HG03045 (cell line): ENCODE measurements at regions not wholly inside any gene's neighbourhood (a gene's known extent, or its start where the extent isn't known, plus 50 kb on each side); places are given as distances from the start of the nearest gene placed in this dataset.
"Not testable (repeated sequence)": the region's sequence is repeated elsewhere in the genome, so short reads cannot be mapped to it uniquely, and the experiment has no call there.

ENCODE experiments used
- ATAC-seq: cut with Tn5 transposase; IDR thresholded peaks from one replicate; pipeline ENCODE4 v1.9.1; 2021; ENCODE audit warnings: mild to moderate bottlenecking, moderate library complexity; ENCODE audit not compliant: unreplicated experiment

DNA sequence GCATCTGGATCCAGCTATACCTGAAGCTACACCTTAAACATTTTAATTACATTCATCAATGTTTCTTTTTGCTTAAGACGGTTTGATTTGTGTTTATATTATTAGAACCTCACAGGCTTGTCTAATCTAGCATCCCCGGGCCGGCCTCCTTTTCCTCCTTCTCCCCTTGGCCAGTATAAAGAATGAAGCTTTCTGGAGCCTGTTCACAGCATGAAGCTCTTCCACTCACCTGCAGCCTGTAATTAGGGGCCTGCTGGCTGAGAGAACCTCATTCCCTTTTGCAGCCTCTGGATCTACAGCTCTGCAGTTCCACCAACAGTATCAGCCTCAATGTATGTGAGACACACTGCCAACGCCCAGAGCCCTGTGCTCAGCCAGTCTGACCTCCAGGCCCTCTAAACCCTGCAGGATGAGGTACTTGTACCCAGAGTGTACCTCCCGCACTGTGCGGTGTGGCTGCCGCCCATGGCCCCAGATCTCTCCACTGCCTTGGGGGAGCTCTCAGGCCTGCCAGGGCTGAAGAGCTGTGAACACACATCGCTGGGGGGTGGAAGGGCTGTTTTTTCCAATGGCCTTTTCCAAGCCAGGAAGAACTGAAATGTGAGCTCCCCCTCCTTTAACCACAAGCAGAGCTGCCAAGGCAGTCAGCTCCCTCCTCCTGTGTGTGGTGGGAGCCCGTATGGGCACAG, 114.7 kb upstream of the ALDH1A3 start:
- no peak for ATAC-seq

DNA sequence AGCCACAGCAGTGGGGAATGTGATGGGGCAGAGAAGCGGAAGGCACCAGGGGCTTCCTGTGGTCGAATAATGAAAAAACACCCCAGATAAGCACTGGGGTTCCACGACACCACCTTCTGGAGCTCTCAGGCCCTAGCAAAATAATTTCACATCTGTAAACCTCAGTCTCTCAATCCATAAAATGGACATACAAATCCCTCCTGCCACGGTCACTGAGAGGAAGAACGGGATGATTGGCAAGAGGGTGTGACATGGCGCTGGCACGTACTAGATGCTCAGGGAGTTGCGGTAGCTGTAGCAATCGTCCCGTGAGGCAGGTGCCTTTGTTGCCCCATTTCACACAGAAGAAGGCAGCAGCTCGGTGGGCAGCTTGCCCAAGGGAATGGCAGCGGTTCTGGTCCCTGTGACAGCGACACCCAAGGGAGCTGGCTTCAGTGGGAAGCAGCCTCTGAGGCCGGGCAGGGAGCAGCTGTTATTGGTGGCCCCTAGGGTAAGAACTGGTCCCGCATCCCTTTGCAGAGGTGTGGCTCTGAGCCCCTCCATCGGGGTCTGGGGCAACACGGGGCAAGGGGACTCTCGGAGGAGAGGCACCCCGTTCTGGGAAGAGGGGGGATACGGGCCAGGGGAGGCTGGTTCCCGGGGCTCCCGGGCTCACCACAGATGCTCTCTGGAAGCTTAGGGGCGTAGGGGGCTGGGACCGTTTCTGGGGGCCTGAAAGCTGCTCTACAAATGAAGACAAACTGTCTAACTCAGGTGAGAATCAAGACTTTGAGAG, 114.0 kb upstream of the ALDH1A3 start:
- no peak for ATAC-seq

DNA sequence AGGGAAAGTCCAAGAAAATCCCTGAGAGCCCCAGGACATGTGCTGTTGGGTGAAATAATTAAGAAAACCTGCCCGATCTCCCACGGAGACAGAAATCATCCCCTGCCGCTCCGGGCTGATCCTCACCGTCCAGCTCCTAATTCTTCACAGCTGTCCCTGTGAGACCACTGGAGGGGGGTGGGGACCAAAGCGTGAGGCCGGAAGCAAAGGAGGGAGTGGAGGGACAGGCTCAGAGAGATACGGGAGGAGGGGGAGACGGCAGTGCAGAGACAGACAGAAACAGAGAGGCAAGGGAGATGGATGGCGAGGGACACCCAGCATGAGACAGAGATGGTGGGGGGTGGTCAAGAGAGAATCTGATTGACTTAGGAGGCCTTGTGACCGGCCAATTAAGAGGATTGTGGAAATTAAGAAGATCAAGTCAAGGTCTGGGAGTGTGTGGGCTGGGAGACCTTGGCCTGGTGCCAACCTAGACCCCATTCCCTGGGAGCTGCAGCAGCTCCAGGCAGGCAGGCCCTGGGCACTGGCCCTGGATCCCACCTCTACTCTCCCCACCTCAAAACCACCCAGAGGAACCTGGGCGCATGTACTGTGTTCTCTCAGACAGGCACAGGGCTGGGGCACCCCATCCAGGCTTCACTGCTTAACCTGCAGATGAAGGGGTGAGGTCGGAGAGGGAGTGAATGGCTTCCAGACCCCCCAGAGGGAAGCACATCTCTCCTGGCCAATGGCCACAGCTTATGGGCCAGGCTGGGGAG, 113.2 kb upstream of the ALDH1A3 start:
- ATAC-seq, result no peak

DNA sequence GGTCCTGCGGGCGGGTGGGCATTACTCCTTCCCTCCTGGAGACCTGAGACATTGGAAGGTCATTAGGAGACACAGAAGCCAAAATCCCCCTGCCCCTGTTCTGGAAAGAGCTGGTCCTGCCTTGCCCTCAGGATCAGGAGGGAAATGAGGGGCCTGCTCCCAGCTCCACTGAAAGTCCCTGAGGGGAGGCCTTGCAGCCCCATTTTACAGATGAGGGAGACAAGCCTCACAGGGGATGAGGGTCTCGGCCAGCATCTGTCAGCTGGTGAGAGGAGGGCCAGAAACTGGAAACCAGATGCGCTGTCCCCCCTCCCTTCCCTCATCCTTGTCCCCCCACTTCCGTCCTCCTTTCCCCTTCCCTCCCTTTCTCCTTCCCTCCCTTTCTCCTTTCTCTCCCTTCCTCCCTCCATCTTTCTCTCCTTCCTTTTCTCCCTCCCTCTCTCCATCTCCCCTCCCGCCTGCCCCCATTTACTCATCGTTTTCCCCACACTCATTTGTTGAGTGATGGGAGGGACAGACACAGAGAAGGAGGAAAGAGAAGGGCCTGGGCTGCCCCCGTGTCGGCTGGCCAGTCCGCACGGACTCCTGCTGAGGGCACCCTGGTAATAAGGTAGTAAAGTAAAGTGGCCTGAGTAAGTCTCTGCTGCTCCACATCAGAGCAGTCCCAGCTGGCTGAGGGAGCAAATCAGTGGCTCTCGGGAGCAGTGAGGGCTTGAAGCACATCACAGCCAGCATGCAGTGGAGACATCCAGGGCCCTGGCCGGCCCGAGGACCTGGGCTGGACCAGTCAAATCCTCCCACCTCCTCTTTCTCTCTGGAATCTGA, 112.4 kb upstream of the ALDH1A3 start:
- no peak for ATAC-seq

DNA sequence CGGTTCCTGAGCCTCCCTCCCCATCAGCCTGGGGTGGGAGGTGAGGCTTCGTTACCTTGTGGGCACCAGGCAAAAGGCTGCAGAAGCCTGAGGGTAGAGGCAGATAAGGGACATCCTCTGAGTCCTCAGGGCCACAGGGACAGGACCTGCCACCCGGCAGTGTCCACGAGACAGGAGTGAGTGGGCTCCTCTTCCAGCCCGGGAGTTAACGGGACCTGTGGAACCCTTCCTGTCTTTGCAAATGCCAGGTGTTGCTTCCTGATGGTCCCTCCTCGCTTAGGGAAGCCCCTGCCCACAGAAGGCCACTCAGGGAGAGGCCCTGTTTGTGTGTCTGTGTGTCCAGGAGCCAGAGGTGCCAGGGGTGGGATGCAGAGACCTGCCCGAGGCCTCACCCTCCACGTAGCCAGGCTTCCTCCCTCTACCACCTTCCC, 111.1 kb upstream of the ALDH1A3 start:
- no peak for ATAC-seq

DNA sequence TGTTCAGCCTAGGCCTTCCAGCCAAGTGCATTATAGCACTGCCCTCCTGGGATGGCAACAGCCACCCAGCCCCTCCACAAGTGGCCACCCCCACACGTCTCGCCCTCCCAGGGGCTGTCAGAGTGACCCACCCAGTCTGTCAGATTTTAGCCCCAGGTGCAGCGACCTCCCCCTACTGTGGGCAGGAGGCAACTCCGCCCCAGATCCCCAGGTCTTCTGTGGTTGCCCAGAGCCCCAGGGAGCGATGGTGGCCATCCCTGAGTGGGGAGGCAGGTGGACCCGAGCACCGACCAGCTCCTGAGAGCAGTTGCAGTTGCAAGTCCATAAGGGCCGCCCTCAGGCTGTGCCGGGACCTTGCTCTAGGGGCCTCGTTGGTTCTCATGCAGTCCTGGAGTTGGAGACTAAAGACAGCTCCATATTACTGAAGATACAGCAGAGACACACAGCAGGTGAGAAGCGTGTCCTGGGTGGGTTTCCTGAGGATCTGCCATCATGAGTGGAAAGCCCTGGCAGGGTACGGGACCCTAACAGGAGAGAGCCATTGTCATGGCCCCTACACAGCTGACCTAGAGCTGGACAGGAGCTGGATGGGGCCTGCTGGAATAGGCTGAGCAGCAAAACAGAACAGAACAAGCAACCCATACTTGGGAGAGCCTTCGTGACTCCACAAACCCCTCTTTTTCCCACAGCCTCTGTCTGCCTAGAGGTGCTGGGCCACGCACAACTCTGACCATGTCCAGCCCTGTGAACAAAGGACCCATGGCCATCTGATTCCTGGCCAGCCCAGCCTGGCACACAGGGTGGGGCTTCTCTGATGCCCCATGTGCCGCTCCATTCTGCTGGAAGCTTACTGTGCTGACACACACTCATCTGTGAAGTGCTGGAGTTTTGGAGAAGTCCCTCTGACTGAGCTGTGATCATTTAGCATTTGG, 110.3 kb upstream of the ALDH1A3 start:
- no peak for ATAC-seq

DNA sequence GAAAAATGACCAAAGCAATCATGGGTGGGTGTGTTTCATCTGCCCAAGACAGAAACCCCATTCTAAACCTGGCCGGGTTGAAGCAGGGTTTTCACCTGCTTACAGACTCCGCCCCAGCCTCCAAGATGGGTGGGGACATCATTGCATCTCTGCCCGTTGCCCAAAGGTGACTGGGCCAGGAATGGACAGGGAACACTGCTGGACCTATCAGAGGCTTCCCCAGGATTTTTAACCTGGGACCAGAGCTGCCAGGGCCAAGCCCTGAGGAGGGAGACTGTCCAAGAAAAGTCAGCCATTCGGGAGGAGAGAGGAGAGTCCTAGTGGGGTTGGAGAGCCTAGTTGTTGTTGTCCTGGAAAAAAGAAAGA, 109.7 kb upstream of the ALDH1A3 start:
- no peak for ATAC-seq

DNA sequence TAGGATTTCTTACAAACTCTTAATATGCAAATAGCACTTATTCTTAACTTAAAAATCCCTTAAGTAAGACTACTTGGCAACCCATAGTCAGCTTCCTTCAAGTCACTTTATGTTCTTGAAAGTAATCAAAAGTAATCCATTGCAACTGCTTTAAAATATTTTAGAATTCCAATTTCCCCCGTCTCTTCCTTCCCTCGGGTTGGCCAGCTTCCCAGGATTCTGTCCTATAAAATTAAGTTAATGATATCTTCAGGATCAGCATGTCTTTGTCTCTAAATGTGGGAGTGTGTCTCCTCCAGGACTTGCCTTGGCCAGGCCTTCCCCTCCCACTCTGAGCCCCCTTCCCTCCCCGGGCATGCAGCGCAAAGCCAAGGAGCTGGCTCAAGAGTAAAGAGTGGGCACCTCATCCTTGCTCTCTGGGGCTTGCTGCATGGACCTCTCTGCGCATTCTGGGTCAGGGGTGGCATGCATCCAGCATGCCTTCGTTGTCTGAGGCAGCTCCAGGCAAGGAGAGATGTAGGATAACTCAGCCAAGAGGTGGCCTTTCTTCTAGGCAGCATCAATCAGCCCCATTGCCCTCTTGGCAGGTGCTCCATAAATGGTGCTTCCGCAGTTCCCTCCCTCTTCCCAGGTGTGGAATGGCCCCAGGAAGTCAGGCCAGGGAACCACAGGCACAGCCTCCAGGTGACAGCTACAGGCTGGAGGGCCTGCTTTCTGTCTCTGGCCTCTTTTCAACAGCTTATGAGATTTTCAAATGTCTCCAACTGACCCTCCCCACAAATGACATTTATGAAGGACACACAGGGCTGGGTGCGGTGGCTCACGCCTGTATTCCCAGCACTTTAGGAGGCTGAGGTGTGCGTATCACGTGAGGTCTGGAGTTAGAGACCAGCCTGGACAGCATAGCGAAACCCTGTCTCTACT, 108.7 kb upstream of the ALDH1A3 start:
- no peak for ATAC-seq

DNA sequence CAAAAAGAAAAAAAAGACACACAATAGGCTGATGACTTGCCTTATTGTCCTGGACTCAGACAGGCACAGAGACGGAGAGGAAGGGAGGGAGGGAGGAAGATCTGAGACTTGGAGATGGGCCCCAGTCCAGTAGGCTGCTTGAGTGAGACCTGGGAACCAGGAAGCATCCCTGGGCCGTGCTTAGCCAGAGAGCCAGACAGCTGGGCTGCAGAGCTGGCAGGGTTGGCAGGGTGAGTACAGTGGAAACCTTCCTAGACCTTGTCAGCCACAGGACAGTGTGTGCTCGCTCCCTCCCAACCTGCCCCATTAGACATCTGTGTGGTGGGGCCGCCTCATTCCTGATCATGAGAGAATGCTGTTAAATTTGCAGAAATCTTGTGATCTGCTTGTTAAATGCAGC, 107.9 kb upstream of the ALDH1A3 start:
- no peak for ATAC-seq

DNA sequence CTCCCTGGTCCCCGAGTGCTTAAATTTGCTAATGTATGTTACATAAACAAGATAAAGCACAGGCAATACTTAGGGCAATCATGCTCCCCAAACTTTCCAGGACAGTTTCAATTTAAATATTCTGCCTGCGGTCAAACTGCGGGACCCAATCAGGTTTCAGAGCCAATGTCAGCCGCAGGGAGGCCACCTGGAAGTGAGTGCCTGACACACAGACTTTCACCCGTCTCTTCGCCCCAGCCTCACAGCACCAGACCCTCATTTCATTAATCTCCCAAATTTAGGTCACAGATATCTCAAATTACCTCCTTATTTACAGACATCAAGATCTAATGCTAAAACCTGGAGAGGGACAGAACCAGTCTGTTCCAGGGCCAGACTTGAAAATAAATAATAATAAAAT, 107.2 kb upstream of the ALDH1A3 start:
- no peak for ATAC-seq

DNA sequence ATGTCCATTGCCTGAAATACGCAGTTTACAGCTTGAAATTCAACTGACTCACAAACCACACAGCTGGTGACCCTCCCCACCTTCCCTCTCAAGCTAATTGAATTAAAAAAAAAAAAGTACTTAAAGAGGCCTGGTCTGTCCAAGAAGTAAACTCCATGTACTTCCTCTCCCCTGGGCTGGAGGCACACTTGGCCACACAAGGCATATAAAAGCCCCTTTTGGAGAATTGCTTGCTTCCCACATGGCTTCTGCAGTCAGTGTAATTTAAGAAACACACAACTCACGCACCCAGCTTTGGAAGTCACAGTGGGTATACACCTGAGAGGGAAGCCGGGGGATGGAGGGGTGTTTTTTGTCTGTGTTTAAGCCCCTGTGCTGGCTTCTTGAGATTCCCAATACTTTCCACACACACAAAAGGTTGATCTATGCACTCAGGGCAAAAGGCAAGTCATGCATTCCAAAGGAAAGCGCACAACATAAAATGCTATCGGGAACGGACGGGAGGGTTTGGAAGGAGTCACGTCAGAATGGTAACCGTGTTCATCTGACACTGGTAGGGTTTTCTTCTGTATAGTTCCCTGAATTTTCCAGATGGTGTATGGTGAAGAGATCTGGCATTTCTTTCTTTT, 106.6 kb upstream of the ALDH1A3 start:
- ATAC-seq, result no peak

DNA sequence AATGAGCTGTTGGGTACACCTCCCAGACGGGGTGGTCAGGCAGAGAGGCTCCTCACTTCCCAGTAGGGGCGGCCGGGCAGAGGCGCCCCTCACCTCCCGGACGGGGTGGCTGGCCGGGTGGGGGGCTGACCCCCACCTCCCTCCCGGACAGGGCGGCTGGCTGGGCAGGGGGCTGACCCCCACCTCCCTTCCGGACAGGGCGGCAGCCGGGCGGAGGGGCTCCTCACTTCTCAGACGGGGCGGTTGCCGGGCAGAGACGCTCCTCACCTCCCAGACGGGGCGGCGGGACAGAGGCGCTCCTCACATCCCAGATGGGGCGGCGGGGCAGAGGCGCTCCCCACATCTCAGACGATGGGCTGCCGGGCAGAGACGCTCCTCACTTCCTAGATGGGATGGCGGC, 105.6 kb upstream of the ALDH1A3 start:
- not testable (repeated sequence) for ATAC-seq

DNA sequence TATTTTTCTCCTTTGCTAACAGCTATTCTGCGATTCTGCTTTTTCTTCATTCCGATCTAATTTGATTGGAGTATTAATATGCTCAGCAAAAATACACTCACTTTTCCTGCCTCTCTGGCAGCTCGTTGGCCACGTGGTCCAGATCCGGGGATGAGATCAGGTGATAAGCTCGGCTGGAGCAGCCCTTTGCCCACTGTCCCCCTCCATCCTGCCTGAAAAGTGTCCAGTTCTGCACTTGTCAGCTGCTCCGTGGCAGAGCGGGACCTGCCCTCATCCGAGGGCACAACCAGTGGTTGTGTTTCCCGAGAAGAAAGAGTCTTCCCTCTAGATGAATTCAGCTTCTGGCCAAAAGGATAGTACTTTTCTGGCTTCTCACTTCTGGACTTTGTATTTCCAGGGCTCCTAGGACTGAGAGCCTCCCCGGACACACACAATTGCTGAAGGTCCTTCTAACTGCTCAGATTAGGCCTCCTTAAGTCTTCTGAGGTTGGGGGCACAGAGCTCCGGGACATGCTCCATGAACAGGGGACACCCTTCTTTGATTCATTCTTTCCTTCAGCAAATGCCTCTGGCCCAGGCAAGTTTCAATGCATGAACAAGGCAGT, 103.9 kb upstream of the ALDH1A3 start:
- no peak for ATAC-seq

DNA sequence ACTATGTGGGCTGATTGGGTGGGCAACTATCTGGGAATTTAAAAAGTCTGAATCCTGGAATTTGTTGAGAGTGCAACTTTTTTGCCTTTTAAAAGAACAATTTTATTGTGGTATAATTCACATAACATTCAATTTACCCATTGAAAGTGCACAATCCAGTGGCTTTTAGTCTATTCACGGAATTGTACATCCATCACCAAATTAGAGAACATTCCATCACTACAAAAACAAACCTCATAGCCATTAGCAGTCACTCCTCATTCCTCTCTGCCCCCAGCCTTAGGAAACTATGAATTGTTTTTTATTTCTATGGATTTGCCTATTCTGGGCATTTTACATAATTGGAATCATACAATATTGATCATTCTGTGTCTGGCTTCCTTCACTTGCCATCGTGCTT, 101.8 kb upstream of the ALDH1A3 start:
- ATAC-seq, result no peak

DNA sequence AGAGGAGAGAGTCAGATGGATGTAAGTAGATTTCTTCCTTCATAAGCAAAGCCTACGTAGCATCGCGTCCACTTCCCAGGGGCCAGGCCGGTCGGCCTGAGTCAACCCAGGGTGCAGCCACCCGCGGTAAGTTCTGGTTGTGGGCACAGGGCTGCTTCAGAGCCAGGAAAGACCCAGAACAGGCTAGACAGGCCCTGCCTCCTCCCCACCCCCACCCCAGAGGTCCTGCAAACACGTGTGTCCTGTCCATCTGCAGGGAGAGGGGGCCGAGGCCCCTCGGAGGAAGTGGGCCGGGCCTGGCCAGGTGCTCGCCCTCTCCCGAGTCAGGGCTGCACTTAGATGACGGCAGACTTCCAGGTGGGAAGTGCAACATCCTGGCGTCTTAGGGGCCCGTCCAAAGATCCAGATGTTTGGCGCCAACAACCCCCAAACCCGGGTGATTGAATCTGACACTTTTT, 100.8 kb upstream of the ALDH1A3 start:
- ATAC-seq, result no peak

DNA sequence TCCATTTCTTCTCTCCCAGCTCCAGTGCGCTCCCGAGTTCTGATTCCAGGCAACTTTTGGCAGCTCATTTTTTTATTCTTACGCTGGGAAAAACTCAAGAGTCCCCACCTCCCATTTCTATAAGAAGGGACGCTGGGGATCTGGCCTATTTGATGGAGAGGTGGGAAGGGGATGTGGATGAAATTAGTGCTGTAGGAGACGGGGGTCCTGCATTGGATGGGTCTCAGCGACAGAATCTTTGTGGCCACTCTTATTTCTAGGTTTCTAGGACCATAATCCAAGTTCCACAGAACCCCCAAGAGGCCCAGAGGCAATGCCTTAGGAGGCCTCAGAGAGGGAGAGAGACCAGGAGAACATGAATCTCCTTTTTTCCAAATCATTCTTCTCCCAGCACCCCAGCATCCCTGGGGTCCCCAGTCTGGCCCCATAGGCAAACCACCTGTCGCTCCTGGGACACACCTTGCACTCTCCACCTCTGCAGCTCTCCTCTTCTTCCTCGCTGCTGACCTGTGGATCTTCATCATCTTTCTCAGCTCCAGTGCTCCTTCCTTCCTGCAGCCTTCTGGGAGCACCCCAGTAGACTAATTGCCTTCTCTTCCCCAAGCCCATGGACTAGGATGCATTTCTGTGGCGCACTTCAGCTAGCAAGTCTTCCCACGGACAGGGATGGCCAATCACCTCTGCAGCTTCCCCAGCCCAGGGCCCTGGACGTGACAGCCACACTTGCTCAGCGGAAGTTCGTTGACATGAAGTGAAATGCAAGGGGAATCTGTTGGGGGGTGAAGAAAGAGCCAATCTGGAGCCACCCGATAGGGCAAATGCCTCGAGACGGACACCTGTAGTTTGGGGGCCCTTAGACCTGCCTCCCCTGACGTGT, 100.1 kb upstream of the ALDH1A3 start:
- no peak for ATAC-seq

DNA sequence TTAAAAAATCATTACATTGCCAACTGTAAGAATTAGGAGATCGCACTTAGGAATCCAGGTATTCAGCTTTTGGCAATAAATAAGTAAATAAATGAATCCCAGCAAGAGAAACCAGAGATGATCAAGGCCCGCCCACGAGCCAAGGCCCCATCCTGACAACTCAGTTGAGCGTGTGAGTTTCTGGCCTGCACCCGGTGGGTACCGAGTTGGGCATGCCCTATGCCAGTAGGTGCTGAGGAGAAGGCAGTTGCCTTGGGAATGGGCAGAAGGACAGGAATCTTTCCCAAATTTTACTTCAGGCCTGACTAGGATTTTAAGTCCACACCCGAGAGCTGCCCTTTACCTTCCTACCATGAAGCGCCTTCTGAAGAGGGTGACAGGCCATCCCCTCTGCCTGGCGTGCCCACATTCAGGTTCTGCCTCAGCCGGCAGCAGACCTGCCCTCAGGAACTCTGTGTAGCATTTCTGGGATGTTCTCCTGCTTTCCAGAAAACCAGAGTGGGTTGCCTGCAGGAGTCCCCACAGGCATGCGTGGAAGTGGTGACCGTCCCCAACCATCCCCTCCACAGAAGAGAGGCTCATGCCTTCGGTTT, 99.3 kb upstream of the ALDH1A3 start:
- no peak for ATAC-seq
